ENCODE measurements at regions not wholly inside any gene's neighbourhood (a gene's known extent, or its start where the extent isn't known, plus 50 kb on each side); places are given as distances from the start of the nearest gene placed in this dataset.

DNA sequence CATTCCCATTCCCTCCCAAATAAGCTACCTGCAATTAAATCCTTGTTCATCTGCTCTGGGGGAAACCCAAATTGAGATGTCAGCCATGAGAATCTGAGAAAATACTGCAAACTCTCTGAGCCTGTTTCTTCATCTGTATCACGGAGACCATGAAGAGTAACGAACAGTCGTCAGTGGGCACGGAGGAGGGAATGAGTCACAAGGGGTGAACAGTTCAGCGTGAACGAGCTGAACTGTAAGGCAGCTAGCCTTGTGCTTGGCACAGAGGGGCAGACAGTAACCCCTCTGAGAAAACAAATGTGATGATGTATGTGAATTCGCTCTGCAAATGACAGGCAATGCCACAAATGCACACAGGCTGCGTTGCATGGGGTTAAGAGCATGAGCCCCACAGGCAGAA is 288.7 kb downstream of the FOXO1 start:
- no peak for TF ChIP-seq CTCF (IDR thresholded peaks at IDR 0.05)

- no peak for TF ChIP-seq CTCF (IDR thresholded peaks at IDR 0.05)
These were observed 287.2 kb downstream of the FOXO1 start for GRCh38 chr13:40379196-40379595.

GRCh38 chr13:40379794-40380578 is 286.5 kb downstream of the FOXO1 start:
- TF ChIP-seq CTCF (IDR thresholded peaks at IDR 0.05) = no peak

DNA sequence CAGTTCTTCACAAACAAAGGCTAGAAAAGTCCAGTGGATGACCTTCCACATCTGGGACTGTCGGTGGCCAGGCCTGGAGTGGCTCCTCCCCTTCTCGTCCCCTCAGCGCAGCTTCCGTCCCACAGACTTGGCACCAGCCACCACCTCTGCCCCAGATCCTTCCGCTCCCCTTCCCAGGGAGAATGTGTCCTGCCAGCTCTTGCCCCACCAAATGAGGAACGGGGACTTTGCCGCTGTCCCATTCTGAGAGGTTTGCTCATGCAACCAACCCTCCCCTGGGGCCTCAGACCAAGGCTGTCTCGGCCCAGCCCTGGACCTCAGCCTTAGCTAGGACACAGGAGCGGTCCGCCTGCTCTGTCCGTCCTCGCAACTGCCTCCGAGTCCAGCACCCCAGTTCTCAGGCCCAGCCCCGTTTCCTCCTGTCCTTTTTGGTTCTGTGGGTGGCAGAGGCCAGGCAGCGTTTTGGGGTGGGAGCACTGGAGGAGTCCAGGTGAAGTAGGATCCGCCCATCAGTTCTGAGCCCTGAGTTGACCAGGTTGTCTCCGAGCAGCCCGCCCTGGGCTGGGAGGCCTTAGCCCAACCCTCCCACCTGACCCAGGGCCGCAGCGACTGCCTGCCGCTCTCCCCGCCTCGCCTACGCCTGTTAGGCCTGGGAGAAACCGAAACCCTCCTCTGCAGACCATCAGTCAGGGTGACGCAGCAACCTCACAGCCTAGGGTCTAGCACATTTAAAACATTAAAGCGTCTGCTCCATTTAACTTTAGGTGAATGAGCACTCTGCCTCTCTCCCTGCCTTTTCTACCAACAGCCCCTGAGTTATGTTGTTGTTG is 284.3 kb downstream of the FOXO1 start:
- no peak for TF ChIP-seq CTCF (IDR thresholded peaks at IDR 0.05)

- TF ChIP-seq CTCF (IDR thresholded peaks at IDR 0.05) = no peak
These were observed 283.3 kb downstream of the FOXO1 start for GRCh38 chr13:40383132-40383531.

DNA sequence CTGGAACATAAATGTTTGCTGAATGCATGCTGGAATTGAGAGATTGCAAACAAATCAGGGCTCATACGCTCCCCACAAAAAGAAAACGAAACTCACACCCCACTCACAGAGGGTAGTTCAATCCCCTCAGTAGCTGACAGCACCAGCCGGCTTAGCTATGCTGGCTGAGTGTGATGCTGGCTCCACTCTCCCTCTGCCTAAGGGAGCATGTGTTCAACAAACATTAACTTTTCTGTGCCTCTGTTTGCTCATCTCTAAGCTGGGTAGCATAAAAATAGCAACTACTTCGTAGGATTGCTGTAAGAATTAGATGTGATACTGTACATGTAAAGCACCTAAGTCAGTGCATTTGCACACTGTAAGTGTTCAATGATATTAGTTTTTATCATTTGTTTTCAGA is 282.6 kb downstream of the FOXO1 start:
- TF ChIP-seq CTCF (IDR thresholded peaks at IDR 0.05) = no peak

DNA sequence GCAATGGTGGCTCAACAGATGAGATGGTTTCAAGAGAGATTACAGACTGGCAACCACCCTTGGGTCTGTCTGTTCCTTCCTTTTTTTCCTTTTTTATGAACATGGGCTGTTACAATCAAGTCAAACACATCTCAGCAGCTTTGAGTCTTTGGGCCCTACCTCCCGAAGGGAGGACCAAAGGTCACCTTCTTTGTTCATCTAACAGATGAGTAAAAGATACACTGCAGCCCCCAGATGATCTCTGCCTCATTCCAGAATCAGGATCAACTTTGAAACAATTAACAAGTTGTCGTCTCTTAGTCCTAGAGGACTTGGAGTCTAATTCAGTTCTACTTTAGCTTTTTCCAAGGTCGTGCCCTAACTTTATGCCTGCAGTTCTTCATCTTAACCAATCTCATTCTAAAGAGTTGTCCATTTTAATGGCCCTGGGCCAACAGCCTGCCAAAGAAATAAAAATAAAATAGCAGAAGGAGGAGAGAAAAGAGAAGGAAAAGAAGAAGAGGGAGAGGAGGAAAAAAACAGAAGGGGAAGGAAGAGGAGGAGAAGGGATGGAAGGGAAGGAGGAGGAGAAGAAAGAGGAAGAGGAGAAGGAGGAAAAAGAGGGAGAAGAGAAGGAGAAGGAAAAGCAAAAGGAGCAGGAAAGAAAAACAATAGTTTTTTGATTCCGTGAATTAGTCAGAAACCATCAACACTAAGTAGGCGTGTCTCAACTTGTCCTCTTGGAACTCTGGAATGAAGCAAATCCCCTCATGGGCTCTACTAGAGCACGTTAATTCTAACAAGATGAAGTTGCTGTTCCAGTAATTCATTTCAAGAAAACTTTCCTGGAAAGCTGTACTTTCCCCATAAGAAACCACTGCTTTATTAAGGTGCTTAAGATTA is 281.2 kb downstream of the FOXO1 start:
- no peak for TF ChIP-seq CTCF (IDR thresholded peaks at IDR 0.05)
